Hepatic stellate cell (primary cell): ENCODE measurements at regions not wholly inside any gene's neighbourhood (a gene's known extent, or its start where the extent isn't known, plus 50 kb on each side); places are given as distances from the start of the nearest gene placed in this dataset.

Source experiments
- DNase-seq: peaks from one replicate; pipeline ENCODE4 v3.0.0; 2011; ENCODE audit warnings: low spot score

DNA sequence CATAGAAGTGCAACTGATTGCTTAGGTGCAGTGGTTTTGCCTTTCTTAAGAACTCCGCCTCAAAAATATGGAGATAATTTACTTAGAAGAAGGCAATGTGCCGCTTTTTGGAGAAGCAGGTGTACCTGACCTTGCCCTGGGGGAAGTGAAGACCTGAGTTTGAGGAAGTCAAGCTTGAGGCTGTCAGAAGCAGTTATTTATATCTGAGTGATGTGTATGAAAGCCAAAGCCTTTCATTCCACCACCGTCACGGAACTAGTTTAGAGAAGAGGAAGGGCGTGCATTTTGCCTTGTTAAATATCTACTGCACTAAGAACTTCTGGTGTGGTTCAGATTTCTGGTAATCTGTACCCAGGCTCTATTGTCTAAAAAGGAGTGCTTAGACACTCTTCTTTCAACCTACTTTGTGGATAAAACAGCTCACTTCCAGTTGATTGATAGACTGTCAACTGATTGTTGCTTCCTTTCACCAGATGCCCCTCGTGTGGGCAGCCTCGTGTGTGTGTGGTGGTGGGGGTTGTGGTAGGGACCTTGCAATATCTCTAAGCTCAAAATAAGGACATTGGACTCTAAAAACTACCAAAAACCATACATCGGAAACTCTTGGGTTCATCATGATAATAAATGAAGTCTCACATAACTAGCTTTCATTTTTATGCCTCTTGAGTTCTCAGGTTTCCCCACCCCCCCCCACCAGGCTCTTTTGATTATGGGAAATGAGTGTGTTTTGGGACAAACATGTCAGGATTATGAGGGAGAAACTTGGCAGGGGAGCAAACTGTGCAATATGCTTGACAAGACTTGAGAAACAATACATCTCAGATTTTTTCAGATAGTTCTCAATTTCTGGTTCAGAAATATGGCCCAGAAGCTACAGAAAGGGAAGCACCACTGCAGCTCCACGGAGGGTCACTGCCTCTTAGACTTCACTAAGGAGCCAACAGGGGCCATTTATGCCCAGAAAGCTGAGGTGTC lies 78.6 kb downstream of the ARF6 start:
- no peak for DNase-seq

DNA sequence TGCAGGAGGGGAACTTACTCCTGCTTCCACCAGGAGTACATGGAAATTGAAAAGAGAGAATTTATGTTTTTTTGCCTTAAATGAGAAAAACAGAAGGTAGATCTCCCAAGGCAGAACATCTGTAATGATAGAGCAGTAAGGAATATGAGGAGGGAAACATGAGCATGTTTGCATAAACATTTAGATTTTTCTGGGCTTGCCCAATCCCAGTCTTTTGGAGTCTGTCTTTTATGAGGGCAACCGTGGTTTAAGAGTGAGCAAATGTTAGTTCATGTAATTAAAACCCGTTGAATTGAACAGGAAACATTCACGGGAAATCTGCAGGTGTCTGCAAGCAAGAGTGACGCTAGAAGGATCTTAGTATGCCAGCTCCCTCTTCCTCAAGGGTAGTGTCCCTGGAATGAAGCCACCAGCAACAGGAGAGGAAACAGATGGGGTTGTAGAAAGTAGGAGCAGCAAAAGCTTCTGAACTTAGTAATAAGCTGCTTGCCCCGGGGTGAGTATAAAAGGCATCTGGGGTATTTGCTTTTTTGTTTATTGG lies 79.3 kb downstream of the ARF6 start:
- DNase-seq: no peak

DNA sequence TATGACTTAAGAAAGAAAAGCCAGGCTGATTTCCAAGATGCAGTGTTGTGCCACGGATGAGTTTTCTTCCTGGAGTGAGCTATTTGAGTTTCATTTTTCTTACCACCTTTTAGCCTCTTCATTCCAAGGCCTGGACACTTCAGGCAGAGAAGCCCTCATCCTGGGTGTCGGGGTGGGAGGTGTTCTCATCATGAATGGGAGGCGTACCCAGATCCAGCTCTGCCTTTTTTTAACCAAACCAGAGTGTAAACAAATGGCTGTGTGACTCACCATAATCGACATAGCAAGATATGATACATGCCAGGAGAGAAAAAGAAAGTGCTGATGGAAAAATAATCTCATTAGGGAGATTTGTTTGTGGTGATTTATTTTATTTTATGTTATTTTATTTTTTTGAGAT lies 79.9 kb downstream of the ARF6 start:
- peak; percentile 62 for DNase-seq

DNA sequence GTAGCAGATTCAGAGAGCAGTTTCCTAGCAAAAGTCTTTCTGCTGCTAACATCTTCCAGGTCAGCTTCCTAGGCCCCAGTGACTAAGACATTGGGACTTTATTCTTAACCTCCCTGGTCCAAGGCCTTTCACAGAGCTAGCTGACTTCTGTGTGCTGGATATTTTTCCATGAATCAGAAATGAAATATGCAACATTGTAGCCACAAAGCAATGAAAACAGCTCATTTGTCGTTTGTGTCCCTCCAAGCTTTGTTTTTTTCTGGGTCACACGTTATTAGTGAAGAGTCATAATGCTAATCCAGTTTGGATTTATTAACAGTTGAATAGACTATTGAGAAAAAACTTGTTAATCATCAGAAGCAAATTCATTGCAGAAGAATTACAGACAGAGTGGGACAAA lies 82.4 kb downstream of the ARF6 start:
- peak; percentile 85 for DNase-seq

DNA sequence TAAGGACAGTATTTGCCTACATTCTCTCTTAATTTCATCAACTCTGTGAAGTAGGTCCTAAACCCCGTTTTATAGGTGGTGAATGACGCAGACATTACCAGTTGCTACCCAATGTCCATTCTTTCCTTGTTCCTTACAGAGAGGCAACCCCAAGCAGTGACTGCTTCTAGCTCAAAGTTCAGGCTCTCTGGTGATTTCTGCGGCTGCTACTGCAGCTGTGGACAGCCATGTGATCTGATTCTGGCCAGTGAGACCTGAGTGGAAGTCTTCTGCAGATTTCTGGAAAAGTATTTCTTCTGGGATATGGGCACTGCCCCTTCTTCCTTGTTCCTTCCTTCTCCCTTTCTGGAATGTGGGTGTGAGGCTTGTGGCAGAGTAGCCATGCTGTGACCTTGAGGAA lies 82.9 kb downstream of the ARF6 start:
- DNase-seq: no peak

DNA sequence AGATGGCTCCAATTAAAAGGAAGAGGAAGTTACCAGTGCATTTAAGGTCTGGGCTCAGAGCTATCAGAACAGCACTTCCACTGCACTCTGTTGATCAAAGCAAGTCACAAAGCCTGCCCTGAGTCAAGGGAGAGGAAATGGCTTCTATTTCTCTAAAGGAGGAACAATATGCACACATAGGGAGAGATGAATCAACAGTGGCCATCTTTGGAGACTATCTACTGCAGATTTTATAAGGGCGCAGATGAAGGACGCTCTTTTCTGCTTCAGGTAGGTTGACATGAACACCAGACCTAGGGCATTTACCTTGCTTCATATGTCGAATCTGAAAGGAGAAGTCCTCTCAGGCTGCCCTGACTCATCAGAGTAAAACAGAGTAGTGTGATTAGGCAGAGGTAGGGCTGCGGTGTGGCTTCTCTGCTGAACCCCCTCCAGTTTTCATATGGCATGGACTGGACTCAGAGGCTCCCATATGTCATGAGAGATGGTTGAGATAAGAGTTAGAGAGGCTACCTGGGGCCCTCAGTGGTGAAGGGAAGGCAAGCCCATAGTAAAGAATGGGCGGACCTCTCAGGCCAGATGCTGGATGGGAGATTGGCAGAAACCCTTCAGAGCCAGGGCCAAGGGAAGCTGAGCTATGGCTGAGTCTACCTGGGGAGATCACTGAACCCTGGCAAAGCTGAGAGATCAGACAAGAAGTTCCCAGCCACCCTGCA lies 84.4 kb downstream of the ARF6 start:
- DNase-seq: no peak

DNA sequence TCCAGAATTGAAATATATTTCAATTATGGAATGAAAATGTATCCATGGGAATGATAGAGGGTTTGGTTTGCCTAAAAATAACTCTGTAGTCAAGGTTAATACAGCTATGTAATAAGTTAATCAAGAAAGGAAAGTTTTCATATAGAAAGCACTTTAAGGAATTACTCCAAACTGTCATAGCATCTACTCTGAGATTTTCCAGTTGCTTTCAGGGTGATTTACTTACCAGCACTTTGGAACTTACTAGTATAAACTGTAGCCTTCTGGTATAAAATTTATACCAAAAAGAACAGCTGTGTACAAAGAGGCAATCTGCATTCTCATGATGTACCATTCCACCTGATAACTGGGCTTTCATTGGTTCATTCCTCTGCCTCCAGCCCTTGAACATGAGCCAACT lies 87.1 kb downstream of the ARF6 start:
- no peak for DNase-seq

DNA sequence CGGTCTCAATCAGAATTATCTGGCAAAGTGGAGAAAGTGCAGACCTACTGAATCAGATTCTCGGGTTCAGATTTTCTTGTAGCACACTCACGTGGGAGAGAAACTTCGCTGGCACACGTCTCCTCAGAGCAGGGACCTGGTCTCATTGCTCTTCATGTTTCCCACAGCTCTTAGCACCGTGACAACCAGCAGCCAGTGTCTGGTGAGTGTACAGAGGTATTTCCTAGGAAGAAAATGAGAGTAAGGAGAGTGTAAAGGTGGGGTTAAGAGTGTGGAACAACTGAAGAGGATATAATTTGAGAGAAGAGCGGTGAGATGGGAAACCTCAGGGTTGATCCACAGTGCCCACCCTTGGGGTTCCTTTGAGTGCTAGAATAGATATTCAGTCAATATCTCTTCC lies 89.2 kb downstream of the ARF6 start:
- no peak for DNase-seq

DNA sequence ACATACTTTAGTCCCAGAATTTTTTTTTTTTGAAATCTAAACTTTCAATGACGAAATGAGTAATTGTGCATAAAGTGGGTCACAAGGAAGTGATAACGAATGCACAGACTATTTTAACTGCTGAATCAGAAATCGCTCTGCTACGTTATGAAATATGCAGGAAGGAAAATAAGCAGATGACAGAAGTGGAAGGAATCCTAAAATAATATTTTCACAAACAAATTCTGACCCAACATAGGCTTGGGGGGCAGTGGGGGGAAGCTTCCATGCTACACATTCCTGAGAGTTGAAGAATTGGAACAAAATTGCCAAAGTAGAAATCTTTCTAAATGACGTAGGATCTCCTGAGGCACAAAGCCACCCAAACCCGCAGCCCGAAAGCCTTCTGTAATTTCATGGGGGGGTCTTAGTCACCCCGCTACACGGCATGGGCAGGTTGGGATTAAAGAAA lies 89.6 kb downstream of the ARF6 start:
- DNase-seq: peak; percentile 67

DNA sequence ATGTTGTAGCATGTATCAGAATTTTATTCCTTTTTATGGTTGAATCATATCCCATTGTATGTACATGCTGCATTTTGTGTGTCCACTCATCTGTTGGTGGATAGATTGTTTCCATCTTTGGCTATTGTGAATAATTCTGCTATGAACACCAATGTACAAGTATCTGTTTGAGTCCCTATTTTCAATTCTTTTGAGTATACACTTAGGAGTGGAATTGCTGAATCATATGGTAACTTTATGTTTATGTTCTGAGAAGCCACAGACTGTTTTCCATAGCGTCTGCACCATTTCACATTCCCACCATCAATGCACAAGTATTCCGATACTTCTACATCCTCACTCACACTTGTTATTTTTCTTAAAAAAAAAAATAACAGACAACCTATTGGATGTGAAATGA lies 91.5 kb downstream of the ARF6 start:
- no peak for DNase-seq

DNA sequence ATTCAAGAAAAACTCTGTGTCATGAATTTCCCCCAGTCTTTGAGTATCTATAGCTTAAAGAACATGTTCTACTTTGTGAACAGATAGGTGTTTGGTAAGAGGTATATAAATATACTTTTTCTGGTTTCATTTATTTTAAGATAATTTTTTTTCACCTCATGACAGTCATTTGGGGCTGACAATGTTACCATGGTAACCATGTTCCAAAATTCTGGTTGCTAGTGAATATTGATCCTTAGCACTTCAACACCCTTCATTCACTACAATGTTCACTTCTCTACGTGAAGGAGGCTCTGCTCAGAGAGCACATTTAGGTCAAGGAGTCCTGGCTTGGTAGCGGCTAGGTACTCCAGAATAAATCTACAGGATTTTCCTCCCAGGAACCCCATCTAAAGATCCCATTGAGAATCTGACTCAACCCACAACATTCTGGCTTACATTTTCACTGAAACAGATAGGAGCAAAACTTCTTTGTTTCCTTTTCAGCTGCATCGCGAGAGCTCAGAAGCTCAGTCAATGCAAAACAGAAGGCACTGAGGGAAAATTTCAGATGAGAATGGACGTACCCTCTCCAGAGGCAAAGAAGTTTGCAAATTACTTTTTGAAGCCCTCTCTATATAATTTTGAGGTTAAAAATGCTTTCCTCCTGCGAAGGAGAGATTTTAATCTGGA lies 93.6 kb downstream of the ARF6 start:
- DNase-seq: no peak

DNA sequence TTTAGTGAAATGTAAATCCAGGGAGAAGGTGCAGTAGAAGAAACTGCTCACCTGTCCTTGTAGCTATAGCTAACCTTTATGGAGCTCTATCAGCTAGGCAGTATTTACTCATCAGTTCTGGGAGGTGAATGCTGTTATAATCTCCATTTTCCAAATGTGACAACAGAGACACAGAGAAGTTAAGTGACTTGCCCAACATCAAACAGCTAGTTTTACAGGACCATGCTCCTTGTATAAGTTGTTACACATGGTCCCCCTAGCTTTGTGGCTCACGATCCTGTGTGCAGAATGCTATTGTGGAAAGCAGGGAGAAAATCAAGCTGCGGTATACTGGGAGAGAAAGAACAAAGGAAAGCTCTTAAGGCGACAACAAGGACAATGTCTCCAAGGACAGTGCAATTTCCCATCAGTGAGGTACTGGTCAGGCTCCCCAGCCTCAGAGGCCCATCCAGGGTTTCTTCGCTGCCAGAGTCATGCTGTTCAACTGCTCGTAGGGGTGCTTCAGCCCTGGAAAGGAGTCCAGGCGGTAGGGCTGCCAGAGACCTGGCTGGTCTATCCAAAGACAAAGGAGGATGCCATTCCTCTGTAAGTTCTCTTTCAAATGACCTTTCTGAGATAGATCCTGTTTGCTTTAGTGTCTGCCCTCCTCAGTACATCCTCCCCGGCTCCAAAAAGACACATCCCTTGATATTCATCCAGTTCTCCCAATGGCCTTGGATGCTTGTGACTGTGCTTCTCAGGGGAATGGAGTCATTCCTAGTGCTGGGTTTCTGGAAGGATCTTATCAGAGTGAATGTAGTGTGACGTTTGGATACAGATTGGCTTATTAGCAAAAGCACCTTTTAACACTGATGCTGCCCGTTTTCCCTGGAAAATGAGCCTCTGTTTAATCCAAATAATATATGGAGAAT lies 95.5 kb downstream of the ARF6 start:
- no peak for DNase-seq

DNA sequence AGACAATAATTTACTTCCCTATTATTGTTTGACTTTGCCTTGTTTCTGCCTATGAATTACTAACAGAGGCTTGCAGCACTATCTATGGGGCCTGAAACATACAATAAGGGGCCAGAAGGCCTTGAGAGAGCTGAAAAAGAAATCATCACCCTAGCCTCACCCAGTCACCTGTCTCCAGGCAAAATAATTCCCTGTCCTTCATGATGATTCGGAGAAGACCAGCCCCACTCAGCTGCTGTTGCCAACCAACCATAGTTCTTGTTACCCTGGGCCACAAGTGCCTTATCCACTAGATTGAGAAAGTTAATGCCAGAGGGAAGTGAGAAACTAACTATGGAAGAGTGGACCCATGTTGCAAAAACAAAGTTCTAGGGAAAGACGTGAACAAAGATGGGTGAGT lies 97.1 kb downstream of the ARF6 start:
- no peak for DNase-seq

DNA sequence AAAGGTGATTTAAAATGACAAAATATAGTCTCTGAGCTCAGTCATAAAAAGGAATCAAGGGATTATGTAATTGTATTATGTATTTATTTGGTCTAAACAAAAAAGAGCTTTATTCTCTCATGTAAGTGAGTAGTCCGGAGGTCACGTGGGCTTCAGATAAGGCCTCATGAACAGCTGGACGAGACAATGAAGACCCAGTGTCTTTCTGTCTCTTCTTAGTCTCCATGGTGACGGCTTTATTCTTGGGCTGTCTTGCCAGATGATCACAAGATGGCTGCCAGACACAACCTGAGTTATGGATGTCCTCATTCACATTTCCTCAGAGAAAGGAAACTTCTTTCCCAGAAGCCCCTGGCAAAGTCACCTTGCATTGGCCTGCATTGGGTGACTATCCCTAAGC lies 98.6 kb downstream of the ARF6 start:
- no peak for DNase-seq

DNA sequence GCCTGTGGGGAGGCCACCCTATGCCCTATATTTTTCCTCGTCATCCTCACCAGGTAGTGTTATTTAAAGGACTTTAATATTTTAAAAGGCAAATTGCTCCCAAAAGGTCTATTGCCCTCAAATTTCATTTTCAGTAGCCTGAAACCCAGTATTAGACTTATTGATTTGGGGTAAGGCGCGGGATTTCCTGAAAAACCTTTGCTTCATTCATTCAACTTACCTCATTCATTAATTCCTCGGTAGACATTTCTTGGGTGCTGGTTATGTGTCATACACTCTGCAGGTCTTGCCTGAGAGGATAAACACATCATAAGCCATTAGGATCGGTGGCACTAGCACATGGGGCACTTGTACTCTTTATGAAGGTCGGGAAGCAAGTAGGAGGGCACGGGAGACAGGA lies 99.2 kb downstream of the ARF6 start:
- no peak for DNase-seq

DNA sequence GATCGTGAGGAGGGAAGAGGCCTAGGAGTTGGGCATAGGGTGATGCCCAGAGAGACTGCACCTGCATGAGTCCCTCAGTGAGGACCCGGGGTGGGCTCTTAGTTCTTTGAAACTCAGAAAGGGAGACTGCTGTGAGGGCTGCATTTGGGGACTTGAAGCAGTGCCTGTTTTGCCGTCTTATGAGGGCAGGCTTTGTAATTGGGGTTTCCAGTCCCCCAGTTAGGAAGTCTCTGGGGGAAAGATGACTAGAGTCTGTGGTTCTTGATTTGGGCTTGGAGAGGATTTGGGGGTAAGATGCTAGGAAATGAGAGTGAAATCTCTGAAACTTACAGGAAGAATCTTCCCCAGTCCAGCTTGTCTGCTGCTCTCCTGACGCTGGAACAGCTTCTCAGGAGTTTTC lies 99.6 kb downstream of the ARF6 start:
- DNase-seq: no peak

DNA sequence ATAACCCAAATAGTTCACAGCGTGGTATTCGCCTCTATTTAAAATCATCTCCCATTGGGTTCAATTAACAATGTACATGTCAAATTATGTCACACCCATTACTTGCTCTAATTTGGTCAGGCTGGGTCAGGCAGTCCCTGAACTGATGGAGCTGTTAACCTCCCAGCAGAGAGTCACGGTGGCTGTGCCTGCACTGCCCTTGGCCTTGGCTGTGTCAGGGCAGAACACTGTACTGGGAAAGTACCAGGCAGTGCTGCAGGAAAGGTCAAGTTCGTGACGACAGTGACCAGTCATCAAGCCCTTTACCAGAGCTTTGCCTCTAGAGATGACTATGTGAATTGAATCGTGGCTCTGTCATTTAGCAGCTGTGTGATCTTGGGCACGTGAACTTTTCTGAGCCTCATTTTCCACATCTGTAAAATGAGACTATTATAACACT lies 100.0 kb downstream of the ARF6 start:
- peak; percentile 49 for DNase-seq

DNA sequence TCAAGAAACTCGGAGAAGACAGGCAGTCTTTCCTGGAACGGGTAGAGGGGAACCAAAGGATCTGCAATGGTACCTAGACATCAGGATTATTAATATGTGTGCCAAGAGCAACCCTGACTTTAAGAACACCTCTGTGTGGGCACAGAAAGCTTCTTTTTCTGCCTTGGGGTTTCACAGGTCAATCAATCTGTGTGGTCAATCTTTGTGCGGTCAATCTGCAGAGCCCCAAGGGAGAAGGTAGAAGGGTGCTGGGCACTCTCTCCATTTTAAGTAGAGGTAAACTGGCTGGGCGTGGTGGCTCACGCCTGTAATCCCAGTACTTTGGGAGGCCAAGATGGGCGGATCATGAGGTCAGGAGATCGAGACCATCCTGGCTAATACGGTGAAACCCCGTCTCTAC lies 100.7 kb downstream of the ARF6 start:
- DNase-seq: no peak

DNA sequence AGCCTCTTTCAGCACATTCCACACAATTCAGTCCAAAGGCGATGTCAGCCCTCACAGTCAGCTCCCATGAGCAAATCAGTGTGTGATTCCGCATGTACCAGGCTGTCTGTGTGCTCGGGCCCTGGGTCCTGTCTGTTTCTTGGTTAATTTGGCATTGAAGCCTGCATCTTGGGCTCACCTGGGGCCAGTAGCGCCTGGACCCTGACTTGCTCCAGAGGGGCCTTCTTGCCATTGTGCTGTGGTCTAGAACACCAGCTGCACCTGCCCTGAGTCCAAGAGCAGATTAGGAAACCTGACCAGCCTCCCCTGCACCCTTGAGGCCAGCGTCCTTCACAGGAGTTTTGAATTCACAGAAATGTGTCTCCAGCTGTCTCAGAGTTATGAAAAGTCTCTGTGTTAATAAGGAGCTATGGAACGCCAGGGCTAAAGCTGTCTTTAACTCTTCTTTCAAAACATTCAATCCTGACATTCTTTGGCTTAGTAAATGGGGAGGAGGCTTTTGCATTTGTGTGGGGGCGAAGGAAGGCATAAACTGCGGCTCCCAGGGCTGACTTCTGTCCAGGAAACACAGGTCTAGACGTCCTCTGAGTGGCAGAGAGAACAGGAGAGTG lies 102.2 kb downstream of the ARF6 start:
- DNase-seq: no peak

DNA sequence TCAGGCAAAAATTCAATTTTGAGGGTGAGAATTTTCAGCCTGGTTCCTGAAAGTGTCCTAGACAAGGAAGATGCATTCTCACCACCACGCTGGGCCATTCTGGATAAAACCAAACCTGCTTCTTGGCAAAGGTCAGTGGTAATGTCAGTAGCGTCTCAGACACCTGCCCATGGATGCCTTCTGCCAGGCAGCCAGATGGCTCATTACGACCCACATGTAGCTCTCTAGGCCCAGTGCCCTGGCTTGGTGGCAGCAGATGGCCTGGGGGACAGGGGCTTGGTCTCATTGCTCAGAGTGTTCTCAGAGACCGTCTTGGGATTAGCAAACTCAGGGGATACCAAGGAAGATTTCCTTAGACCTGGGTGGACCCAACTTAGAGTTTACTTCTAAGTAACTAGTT lies 105.1 kb downstream of the ARF6 start:
- DNase-seq: no peak
